LNCAP (cell line): ENCODE measurements at regions not wholly inside any gene's neighbourhood (a gene's known extent, or its start where the extent isn't known, plus 50 kb on each side); places are given as distances from the start of the nearest gene placed in this dataset.

Experiments used
- CTCF ChIP-seq: fragments of 450-650 bp; IDR thresholded peaks from 2 replicates; pipeline ENCODE4 v1.5.1; 2017; ENCODE audit warnings: mild to moderate bottlenecking

- no peak for TF ChIP-seq CTCF
Observed at GRCh38 chrX:22373094-22373493, 100.4 kb downstream of the CBLL2 start.

DNA sequence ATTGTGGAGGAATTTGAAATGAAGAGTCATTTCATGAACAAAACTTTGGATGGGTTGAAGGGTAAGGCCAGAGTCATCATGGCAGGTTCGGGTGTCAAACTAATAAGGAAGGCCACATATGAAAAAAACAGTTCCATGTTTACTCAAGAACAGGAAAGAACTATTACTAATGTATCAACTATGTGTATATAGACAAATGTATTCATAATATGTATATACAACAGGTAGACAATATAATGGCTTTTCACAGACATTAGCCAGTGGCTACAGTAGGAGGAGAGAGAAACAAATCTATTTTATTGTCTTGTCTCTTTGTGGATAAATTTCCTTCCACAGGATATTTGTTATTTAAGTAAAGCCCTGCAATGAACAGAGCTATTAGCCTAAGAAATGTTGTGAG is 101.1 kb downstream of the CBLL2 start:
- no peak for TF ChIP-seq CTCF

GRCh38 chrX:22376369-22376768 is 103.7 kb downstream of the CBLL2 start:
- no peak for TF ChIP-seq CTCF

DNA sequence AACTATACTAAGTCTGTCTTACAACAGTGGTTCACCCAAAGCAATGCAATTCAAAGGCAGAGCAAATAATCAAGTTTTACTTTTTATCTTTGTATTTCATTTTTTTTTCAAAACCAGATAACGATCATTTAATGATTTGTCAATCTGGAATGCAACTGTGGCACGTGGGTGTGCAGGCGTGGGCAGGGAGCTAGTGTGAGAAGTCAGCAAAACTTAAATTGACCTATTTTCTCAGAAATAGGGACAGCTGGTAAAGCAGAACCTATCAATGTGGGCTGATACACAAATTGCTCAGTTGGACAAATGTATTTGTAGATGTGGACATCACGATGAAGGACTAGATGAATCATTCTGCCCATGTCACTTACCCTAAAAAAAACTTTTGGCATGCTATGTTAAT is 105.6 kb downstream of the CBLL2 start:
- TF ChIP-seq CTCF, result no peak

- TF ChIP-seq CTCF, result no peak
Observed at GRCh38 chrX:22383988-22384387, 111.3 kb downstream of the CBLL2 start.

DNA sequence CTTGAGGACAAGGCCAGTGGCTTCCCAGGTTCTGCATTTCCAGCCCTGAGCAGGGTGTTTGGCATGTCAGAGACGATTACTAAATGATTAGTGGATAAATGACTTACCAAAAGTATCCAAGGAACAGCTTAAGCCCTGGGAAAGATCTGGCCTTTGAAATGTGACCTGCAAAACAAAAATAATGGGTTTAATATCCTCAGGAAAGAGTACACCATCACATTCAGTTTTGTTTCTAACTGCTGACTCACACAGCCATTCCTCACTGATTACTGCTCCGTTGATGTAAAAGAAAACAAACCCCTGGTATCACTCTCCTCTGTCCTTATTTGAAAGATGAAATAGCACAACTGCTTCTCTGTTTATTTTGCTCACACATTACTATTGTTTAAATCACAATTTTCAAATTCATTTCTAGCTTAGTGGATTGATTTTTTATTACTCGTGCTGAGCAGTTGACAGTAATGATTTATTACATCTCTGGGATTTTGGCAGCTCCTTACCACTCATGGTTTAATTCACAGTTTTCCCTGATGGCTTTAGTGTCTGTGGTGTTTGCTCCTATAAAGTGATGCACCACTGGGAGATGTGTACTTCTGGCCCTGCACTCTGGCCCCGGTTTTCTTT is 117.0 kb downstream of the CBLL2 start:
- TF ChIP-seq CTCF, result no peak

DNA sequence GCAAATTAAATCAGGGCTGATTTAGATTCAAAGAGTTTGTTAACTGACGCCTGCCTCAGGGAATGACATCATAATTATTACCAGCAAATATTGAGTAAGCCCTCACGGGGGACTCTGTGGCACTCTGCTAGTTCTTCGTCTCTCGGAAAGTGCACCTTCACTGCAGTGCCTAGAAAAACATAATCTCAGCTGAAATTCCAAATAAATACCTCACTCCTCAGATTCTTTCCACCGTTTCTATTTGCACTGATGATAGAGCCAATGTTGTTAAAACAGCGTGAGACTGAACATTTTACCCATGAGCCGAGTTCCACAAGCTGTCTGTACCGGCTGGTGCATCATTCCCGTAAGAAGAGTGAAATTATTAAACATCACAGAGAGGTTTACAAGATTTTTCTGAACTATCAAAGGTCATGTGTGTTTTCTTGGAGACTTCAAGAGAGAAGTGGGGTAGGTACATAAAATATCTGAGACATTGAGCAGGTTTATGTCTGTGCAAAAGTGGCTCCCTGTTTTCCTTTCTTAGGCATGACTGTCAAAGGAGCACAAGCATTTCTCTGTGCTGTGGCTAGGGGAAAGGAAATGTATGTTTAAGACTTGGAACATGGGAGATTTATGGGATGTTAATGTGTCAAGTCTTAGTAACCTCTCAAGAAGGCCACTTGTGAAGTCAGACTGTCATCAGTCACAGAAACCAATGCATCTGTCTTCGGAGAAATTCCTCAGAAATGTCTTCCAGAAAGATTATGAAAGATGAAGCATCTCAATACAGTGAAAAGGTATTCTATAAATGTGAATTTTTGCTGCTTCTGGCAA is 119.6 kb downstream of the CBLL2 start:
- TF ChIP-seq CTCF, result no peak
